ENCODE measurements at regions not wholly inside any gene's neighbourhood (a gene's known extent, or its start where the extent isn't known, plus 50 kb on each side); places are given as distances from the start of the nearest gene placed in this dataset.

- Histone ChIP-seq H3K36me3 (no peaks in the 10 kb centered on the region), H3K4me1 (ENCODE audit: control insufficient read depth in 1 of 2, low read depth in 2 of 2) (no peaks in the 10 kb centered on the region), H3K4me3 (no peak overlapping the region), H3K27ac (no peak overlapping the region), H3K9me3 (no peaks in the 10 kb centered on the region), H3K27me3 (replicated peaks; ENCODE audit: insufficient read depth) (no peaks in the 10 kb centered on the region)
- DNase-seq (ENCODE audit: low spot score) (no peak), ATAC-seq (ENCODE audit: insufficient number of reproducible peaks, low FRiP score, low read depth) (no peak)
- TF ChIP-seq CTCF (IDR thresholded peaks at IDR 0.05), result no peak
Measured at GRCh38 chr22:49588739-49589138, 238.9 kb downstream of the BRD1 start.

GRCh38 chr22:49587987-49588386, 239.7 kb downstream of the BRD1 start:
- ATAC-seq (ENCODE audit: insufficient number of reproducible peaks, low FRiP score, low read depth) (no peak), DNase-seq (ENCODE audit: low spot score) (no peak)
- H3K4me1 ChIP-seq (ENCODE audit: control insufficient read depth in 1 of 2, low read depth in 2 of 2), result no peaks in the 10 kb centered on the region
- no peaks in the 10 kb centered on the region for H3K9me3 ChIP-seq
- TF ChIP-seq CTCF (IDR thresholded peaks at IDR 0.05), result no peak
- H3K27ac ChIP-seq, result no peak overlapping the region
- H3K36me3 ChIP-seq, result no peaks in the 10 kb centered on the region
- no peak overlapping the region for H3K4me3 ChIP-seq
- no peaks in the 10 kb centered on the region for H3K27me3 ChIP-seq (replicated peaks; ENCODE audit: insufficient read depth)

GRCh38 chr22:49587421-49587820, 240.3 kb downstream of the BRD1 start:
- H3K4me1 ChIP-seq (ENCODE audit: control insufficient read depth in 1 of 2, low read depth in 2 of 2), result no peaks in the 10 kb centered on the region
- no peaks in the 10 kb centered on the region for H3K9me3 ChIP-seq
- DNase-seq (ENCODE audit: low spot score), result no peak
- H3K4me3 ChIP-seq, result no peak overlapping the region
- no peak for TF ChIP-seq CTCF (IDR thresholded peaks at IDR 0.05)
- no peaks in the 10 kb centered on the region for H3K36me3 ChIP-seq
- no peaks in the 10 kb centered on the region for H3K27me3 ChIP-seq (replicated peaks; ENCODE audit: insufficient read depth)
- no peak for ATAC-seq (ENCODE audit: insufficient number of reproducible peaks, low FRiP score, low read depth)
- H3K27ac ChIP-seq, result no peak overlapping the region

- ATAC-seq (ENCODE audit: insufficient number of reproducible peaks, low FRiP score, low read depth), result no peak
- no peak for TF ChIP-seq CTCF (IDR thresholded peaks at IDR 0.05)
Measured at GRCh38 chr22:49586873-49587272, 240.8 kb downstream of the BRD1 start.

GRCh38 chr22:49586244-49586748, 241.4 kb downstream of the BRD1 start:
- no peaks in the 10 kb centered on the region for H3K9me3 ChIP-seq
- TF ChIP-seq CTCF (IDR thresholded peaks at IDR 0.05), result no peak
- H3K4me3 ChIP-seq, result no peak overlapping the region

More at GRCh38 chr22:49586873-49587272, 240.8 kb downstream of the BRD1 start:
- no peaks in the 10 kb centered on the region for H3K9me3 ChIP-seq
- no peaks in the 10 kb centered on the region for H3K4me1 ChIP-seq (ENCODE audit: control insufficient read depth in 1 of 2, low read depth in 2 of 2)
- H3K4me3 ChIP-seq, result no peak overlapping the region
- H3K36me3 ChIP-seq, result no peaks in the 10 kb centered on the region
- H3K27ac ChIP-seq, result no peak overlapping the region
- no peak for DNase-seq (ENCODE audit: low spot score)
- no peaks in the 10 kb centered on the region for H3K27me3 ChIP-seq (replicated peaks; ENCODE audit: insufficient read depth)

More at GRCh38 chr22:49586244-49586748, 241.4 kb downstream of the BRD1 start:
- DNase-seq (ENCODE audit: low spot score) (no peak), ATAC-seq (ENCODE audit: insufficient number of reproducible peaks, low FRiP score, low read depth) (no peak)
- Histone ChIP-seq H3K27me3 (replicated peaks; ENCODE audit: insufficient read depth) (no peaks in the 10 kb centered on the region), H3K27ac (no peak overlapping the region), H3K36me3 (no peaks in the 10 kb centered on the region), H3K4me1 (ENCODE audit: control insufficient read depth in 1 of 2, low read depth in 2 of 2) (no peaks in the 10 kb centered on the region)
